HG02885 (cell line): ENCODE measurements at regions not wholly inside any gene's neighbourhood (a gene's known extent, or its start where the extent isn't known, plus 50 kb on each side); places are given as distances from the start of the nearest gene placed in this dataset.
"Not testable (repeated sequence)": the region's sequence is repeated elsewhere in the genome, so short reads cannot be mapped to it uniquely, and the experiment has no call there.

Experiments
- ATAC-seq: cut with Tn5 transposase; IDR thresholded peaks from one replicate; pipeline ENCODE4 v1.9.1; 2021; ENCODE audit warnings: mild to moderate bottlenecking; ENCODE audit not compliant: unreplicated experiment, poor library complexity

GRCh38 chr5:86302643-86303042 is 315.1 kb upstream of the COX7C start:
- not testable (repeated sequence) for ATAC-seq

DNA sequence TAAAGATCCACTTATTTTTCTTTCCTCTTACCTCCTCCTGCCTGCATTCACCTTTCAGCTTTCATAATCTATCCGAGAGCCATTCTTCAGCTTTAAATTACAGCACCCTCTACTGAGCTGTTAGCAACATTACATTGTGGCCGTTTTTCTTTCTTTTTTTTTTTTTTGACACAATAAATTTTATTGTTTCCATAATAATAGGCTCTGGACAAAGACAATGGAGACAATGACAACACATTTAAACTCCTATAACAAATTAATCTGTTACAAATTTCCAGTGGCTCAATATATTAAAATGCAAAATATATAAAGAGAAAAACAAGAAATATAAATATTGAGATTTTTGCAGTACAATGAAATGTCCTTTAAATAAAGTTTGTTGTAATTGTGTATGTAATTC is 312.7 kb upstream of the COX7C start:
- ATAC-seq, result peak; percentile 90

DNA sequence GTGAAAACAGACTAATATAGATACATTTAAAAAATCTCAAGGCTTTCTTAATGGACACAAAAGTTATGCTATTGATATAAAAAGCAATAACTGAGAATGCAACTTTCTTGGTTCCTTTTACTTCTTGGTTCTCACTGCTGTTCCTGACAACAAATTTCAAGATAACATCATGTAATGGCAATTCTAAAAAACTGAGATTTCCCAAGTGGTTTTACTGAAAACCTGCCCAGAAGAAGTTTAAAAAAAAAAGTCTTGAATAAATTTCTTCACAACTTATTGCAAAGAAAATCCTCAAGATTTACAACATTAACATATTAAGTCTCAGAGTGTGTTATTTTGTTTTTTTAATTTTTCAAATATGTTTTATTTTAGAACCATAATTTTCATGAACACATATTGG is 302.8 kb upstream of the COX7C start:
- no peak for ATAC-seq

GRCh38 chr5:86320266-86320665 is 297.5 kb upstream of the COX7C start:
- no peak for ATAC-seq

GRCh38 chr5:86329318-86329717 is 288.4 kb upstream of the COX7C start:
- ATAC-seq, result no peak

DNA sequence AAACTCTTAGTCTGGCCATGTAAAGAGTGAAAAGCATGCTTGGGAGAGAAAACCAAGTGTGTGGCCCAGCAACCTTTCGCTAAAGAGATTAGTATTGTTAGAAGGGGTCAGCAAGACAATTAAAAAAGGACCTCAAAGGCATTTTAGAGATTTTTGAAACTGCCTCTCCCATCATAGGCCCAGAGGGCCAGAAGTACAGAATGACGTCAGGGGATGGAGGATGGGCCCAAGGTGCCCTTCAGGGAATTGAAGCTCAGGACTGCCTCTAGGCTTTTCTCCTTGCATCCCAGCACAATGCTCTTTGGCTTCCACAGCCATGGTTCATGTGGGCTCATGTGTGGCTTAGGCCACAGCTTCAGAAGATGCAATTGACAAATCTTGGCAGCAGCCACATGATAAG is 287.0 kb upstream of the COX7C start:
- ATAC-seq, result no peak

GRCh38 chr5:86332851-86333250 is 284.9 kb upstream of the COX7C start:
- ATAC-seq, result no peak

DNA sequence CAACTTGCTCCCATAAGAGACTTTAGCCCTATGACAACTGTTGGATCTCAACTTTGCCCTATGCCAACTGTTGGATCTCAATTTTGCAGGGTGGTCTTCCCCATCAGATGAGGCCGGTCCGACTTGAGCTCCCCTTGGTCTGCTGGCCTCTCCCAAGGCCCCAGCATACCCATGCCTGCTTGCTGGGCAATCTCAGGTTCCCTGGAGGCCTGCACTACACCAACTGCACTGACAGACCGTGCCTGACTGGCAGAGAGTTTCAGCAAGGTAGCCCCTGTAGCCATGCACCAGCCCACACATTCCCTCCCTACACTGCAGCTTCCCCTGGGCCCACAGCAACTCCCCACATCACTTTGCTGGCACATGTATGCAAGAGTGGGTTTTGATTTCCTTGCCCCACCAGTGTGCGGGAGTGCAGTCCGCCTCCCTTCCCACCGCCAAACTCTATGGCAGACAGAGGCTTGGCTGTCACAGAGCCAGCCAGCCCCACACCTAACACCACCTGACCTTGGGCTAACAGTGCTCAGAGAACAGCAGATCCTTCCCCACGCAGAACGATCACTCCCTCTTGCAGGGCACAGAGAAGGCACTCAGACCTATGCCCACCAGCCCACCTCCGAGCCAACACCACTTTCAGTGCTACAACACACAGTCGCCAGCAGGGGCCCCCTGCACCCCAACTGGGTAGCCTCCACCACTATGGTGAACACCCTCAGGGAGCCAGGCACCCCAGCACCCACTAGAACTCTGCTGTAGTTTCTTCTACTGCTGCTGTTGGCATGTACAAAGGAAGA is 279.9 kb upstream of the COX7C start:
- no peak for ATAC-seq

GRCh38 chr5:86354664-86355063 is 263.1 kb upstream of the COX7C start:
- ATAC-seq, result no peak

GRCh38 chr5:86360801-86361200 is 256.9 kb upstream of the COX7C start:
- peak; percentile 58 for ATAC-seq

- no peak for ATAC-seq
These were observed 246.7 kb upstream of the COX7C start for GRCh38 chr5:86371061-86371460.

GRCh38 chr5:86374611-86375010 is 243.1 kb upstream of the COX7C start:
- ATAC-seq, result no peak

DNA sequence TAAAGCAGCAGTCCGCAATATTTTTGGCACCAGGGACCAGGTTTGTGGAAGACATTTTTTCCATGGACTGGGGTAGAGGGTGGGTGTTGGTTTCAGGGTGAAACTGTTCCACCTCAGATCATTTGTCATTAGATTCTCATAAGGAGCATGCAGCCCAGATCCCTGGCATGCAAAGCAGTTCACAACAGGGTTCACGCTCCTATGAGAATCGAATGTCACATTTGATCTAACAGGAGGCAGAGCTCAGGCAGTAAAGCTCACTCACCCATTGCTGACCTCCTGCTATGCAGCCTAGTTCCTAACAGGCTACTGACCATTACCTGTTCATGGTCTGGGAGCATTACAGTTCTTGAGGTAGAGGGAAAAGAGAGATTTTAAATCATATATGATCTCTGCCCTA is 241.5 kb upstream of the COX7C start:
- no peak for ATAC-seq

GRCh38 chr5:86403190-86403589 is 214.6 kb upstream of the COX7C start:
- no peak for ATAC-seq

DNA sequence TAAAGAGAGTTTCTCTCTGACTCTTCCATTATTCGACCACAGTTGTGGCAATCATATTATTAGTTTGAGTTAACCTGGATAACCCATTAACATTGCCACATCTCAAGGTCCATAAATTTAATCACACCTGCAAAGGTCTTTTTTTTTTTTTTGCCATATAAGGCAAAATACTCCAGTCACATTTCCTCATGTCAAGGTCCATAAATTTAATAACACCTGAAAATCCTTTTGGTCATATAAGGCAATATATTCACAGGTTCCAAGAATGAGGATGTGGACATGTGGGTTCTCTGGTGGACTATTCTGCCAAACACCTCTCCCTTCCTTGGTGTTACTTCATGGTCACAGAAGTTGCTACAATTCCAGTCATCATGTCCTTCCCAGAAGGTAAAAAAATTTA is 213.5 kb upstream of the COX7C start:
- no peak for ATAC-seq

- ATAC-seq, result no peak
These were observed 210.0 kb upstream of the COX7C start for GRCh38 chr5:86407711-86408110.

- no peak for ATAC-seq
These were observed 206.1 kb upstream of the COX7C start for GRCh38 chr5:86411596-86411995.

DNA sequence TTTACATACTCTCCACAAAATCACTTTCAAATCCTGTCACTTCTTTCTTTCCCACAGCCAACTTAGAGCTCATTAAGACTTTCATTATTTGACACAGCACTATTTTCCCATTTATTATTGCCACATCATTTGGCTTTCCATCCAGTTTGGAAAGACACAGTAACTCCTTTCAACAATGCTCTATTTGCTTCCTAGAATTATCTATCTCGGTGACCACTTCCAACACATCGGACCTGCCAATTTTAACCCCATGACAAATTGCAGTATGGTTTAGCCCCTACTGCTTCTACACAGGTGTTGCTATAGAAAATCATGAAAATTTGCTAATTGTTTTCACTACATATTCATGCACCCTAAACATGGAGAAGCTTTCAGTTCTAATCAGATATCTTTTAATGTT is 190.6 kb upstream of the COX7C start:
- ATAC-seq, result no peak

DNA sequence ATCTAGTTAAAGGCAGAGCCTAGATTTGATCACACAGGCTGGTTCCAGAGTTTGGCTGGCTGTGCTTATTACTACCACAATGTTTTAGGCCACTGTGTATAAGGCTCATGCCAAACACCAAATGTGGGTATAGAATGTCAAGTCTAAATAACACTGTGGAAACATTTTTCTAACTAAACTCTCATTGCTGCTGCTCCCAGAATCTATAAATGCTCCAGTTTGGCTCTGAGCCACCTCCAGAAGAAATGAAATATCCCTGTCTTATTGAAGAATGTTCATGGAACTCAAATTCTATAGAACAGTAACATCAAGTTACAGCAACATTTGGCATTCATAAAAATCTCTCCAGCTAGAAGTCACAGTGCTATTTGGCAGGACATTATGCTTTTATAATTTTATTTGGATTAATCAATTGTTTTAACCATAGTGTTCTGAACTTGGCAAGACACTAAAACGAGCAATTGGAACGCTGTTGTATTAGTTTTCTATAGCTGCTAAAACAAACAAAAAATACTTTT is 178.1 kb upstream of the COX7C start:
- ATAC-seq, result no peak

DNA sequence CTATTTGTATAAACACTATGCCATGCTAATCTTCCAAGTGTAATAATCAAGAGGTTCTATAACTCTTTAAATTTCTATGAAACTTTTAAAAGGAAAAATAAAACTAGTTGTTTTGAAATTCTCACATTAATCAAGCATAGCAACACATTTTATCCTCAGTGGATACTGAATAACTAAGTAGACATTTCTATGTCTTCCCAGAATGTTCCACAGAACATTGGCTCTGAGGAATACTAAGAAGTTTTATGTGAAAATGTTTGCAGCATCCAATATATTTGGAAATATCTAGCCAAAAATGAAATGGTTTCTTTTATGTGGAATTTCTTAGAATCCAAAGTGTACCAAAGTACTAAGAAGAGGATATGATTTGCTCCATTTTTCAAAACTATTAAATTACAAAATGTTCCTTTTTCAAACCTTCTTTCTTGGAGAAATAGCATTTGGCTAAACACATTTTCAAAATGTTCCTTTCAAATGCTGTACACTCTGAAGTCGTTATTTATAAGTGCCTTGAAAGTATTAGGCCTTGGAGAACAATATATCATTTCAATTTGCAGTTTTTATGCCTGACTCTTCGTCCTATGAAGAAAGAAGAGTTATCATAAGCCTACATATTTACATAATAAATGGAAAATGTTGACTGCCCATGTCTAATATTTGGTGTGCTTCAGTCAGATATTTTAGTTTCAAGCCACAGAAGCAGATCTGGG is 175.6 kb upstream of the COX7C start:
- ATAC-seq, result no peak

GRCh38 chr5:86447362-86447761 is 170.4 kb upstream of the COX7C start:
- no peak for ATAC-seq

- no peak for ATAC-seq
These were observed 165.5 kb upstream of the COX7C start for GRCh38 chr5:86452251-86452650.
